ENCODE measurements at regions not wholly inside any gene's neighbourhood (a gene's known extent, or its start where the extent isn't known, plus 50 kb on each side); places are given as distances from the start of the nearest gene placed in this dataset.

DNA sequence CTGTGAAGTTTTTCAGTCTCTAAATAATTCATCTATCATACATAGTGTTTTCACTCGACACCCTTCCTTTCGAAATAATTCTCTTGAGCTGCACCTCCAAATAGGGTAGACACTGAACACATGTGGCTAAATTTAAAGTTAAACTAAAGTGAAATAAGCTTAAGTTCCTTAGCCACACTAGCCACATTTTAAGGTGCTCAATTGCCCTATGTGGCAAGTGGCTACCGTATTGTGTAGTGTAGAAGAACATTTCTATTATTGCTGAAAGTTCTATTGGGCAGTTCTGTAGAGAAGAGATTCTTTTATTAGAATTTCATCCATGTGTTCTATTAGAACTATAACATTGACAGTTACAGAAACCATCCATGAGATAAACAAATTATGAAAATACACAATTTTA, 107.0 kb upstream of the CTSO start:
- WGBS, 2 experiments (ENCODE audit: extremely low coverage in 2 of 2, insufficient read length in 1 of 2): no CpG with 5 or more reads among the region's 3 CpGs
- H3K56ac ChIP-seq (ENCODE audit: extremely low read depth, insufficient read depth, low read length): no peak overlapping the region
- no peak overlapping the region for H2AK9ac ChIP-seq (replicated peaks; ENCODE audit: low read depth, low read length, poor library complexity)
- H2AFZ ChIP-seq (replicated peaks; ENCODE audit: low read length, poor library complexity): no peak overlapping the region
- no peaks in the 10 kb centered on the region for H4K20me1 ChIP-seq (ENCODE audit: insufficient read depth, low read length)
- H3K4ac ChIP-seq (ENCODE audit: low read depth, low read length): no peak overlapping the region
- DNase-seq (no peak), ATAC-seq (ENCODE audit: low read depth) (no peak)
- no peaks in the 10 kb centered on the region for H3K36me3 ChIP-seq (ENCODE audit: control insufficient read depth, insufficient read depth, low read length)
- H2BK120ac ChIP-seq (ENCODE audit: low read depth, low read length): no peak overlapping the region
- POLR2A ChIA-PET (ENCODE audit: unreplicated experiment): no interaction called here
- no peaks in the 10 kb centered on the region for H3K27me3 ChIP-seq (ENCODE audit: control insufficient read depth, insufficient read depth, low read length)
- H3K9ac ChIP-seq (ENCODE audit: low read depth, low read length): no peak overlapping the region
- no peak overlapping the region for H2AK5ac ChIP-seq (ENCODE audit: low read depth, low read length)
- no peak overlapping the region for H3K23ac ChIP-seq (ENCODE audit: low read depth, low read length)
- BruUV-seq (replicated peaks): no TSS peak
- H3K9me1 ChIP-seq (ENCODE audit: insufficient read depth, low read length): no peaks in the 10 kb centered on the region
- H2BK5ac ChIP-seq (ENCODE audit: low read depth, low read length, poor library complexity, severe bottlenecking): no peak overlapping the region
- no peaks in the 10 kb centered on the region for H3K4me1 ChIP-seq (ENCODE audit: control insufficient read depth, insufficient read depth, low read length)
- no peak overlapping the region for H4K5ac ChIP-seq (ENCODE audit: low read depth, low read length)
- no peaks in the 10 kb centered on the region for H3K9me3 ChIP-seq (ENCODE audit: control insufficient read depth, insufficient read depth, low read length)
- H3K4me2 ChIP-seq (ENCODE audit: low read depth, low read length): no peak overlapping the region
- TF ChIP-seq FOS (IDR thresholded peaks at IDR 0.05; ENCODE audit: low read depth, low read length) (no peak), SMC3 (IDR thresholded peaks at IDR 0.05; ENCODE audit: low read depth, low read length) (no peak), POLR2A (IDR thresholded peaks at IDR 0.05; ENCODE audit: low read depth, low read length) (no peak), MAFK (IDR thresholded peaks at IDR 0.05; ENCODE audit: low read depth, low read length) (no peak), RCOR1 (IDR thresholded peaks at IDR 0.05; ENCODE audit: insufficient replicate concordance, low read length) (no peak), RFX5 (IDR thresholded peaks at IDR 0.05; ENCODE audit: low read depth, low read length) (no peak), BHLHE40 (IDR thresholded peaks at IDR 0.05; ENCODE audit: low read depth, low read length) (no peak)
- TF ChIP-seq, protein P1, sequence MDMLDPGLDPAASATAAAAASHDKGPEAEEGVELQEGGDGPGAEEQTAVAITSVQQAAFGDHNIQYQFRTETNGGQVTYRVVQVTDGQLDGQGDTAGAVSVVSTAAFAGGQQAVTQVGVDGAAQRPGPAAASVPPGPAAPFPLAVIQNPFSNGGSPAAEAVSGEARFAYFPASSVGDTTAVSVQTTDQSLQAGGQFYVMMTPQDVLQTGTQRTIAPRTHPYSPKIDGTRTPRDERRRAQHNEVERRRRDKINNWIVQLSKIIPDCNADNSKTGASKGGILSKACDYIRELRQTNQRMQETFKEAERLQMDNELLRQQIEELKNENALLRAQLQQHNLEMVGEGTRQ (IDR thresholded peaks at IDR 0.05; ENCODE audit: low read depth, low read length): no peak
- TF ChIP-seq, protein P2, sequence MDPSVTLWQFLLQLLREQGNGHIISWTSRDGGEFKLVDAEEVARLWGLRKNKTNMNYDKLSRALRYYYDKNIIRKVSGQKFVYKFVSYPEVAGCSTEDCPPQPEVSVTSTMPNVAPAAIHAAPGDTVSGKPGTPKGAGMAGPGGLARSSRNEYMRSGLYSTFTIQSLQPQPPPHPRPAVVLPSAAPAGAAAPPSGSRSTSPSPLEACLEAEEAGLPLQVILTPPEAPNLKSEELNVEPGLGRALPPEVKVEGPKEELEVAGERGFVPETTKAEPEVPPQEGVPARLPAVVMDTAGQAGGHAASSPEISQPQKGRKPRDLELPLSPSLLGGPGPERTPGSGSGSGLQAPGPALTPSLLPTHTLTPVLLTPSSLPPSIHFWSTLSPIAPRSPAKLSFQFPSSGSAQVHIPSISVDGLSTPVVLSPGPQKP (IDR thresholded peaks at IDR 0.05; ENCODE audit: borderline replicate concordance, low read depth, low read length): no peak
- H3K18ac ChIP-seq (ENCODE audit: low read depth, low read length): no peak overlapping the region
- no peaks in the 10 kb centered on the region for H3K79me1 ChIP-seq (ENCODE audit: low read depth in 1 of 2, low read length in 2 of 2)
- no peak overlapping the region for H4K8ac ChIP-seq (ENCODE audit: low read depth in 2 of 2, low read length in 2 of 2)
- no peak overlapping the region for H3K4me3 ChIP-seq (ENCODE audit: insufficient read depth, low read depth, low read length)
- in situ Hi-C loops (cut with MboI; ENCODE audit: low sequenced_read_pairs): no loop called here
- dilution Hi-C loops (cut with HindIII; ENCODE audit: low sequenced_read_pairs, unreplicated experiment): no loop called here
- H2BK20ac ChIP-seq (ENCODE audit: low read depth, low read length): no peak overlapping the region
- intact Hi-C loops (cut with micrococcal nuclease): no loop called here
- no peak overlapping the region for H3K27ac ChIP-seq (ENCODE audit: insufficient read depth, low read length)
- CTCF ChIA-PET: no interaction called here
- no peak overlapping the region for H4K91ac ChIP-seq (ENCODE audit: insufficient read depth, low read depth, low read length)
- no peak overlapping the region for H3K14ac ChIP-seq (replicated peaks; ENCODE audit: low read depth, low read length)
- no peak overlapping the region for H2BK15ac ChIP-seq (ENCODE audit: low read depth, low read length)
